ENCODE measurements at regions not wholly inside any gene's neighbourhood (a gene's known extent, or its start where the extent isn't known, plus 50 kb on each side); places are given as distances from the start of the nearest gene placed in this dataset.

DNA sequence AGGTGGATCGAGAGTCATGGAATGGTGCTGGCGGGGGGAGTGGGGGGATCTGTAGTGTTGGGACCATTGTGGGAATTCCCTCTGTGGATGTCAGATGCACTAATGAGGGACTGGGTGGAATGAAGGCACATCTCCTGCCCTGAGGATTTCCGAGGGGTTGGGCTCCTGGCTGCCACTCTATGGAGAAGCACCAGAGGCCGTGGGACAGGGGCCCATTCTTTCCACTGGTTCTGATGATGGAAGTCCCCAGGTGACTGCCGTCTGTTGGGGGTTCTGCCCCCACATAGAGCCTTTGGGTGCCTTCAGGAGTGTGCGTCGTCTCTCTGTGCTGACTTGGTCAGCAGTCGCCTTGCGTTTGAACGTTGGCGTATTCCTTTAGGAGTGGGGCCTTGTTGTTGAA lies 202.9 kb downstream of the GLRX3 start:
- peaks cover 0 to 3% of the 10 kb centered on the region in 2 experiments; a peak in 1 of 5 replicates for H3K9me3 Mint-ChIP-seq
- no CpG with 5 or more reads among the region's 11 CpGs for WGBS (ENCODE audit: extremely low coverage, insufficient read length, low lambda C conversion rate)
- H2BK12ac ChIP-seq (ENCODE audit: insufficient read length, low read depth, low read length), result no peak overlapping the region

More for the DNA sequence above, 202.9 kb downstream of the GLRX3 start:
- no peak overlapping the region for H2AK5ac ChIP-seq (ENCODE audit: insufficient read length, low read length)
- TF ChIP-seq, protein P1, sequence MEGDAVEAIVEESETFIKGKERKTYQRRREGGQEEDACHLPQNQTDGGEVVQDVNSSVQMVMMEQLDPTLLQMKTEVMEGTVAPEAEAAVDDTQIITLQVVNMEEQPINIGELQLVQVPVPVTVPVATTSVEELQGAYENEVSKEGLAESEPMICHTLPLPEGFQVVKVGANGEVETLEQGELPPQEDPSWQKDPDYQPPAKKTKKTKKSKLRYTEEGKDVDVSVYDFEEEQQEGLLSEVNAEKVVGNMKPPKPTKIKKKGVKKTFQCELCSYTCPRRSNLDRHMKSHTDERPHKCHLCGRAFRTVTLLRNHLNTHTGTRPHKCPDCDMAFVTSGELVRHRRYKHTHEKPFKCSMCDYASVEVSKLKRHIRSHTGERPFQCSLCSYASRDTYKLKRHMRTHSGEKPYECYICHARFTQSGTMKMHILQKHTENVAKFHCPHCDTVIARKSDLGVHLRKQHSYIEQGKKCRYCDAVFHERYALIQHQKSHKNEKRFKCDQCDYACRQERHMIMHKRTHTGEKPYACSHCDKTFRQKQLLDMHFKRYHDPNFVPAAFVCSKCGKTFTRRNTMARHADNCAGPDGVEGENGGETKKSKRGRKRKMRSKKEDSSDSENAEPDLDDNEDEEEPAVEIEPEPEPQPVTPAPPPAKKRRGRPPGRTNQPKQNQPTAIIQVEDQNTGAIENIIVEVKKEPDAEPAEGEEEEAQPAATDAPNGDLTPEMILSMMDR (conservative IDR thresholded peaks at IDR 0.05), result no peak
- H3K27me3 Mint-ChIP-seq (ENCODE audit: low read depth), result peaks cover 17% of the 10 kb centered on the region
- H3K27me3 ChIP-seq (ENCODE audit: insufficient read depth, low read length), result no peaks in the 10 kb centered on the region
- H3K9ac ChIP-seq (ENCODE audit: extremely low read depth, insufficient read length, low read length), result no peak overlapping the region
- H3K4me2 ChIP-seq (ENCODE audit: insufficient read depth, insufficient read length, low read length), result no peak overlapping the region
- no peak overlapping the region for H3K27ac ChIP-seq (ENCODE audit: insufficient read length, low read depth, low read length)
- H4K91ac ChIP-seq (ENCODE audit: insufficient read length, low read depth, low read length), result no peak overlapping the region
- no peaks in the 10 kb centered on the region for H3K36me3 Mint-ChIP-seq (ENCODE audit: insufficient read depth in 1 of 3, low read depth in 3 of 3)
- H2BK20ac ChIP-seq (ENCODE audit: low read depth, low read length, poor library complexity, severe bottlenecking), result no peak overlapping the region
- H4K5ac ChIP-seq (ENCODE audit: insufficient read length, low read depth, low read length), result no peak overlapping the region
- H4K8ac ChIP-seq (replicated peaks; ENCODE audit: insufficient read length, low read depth, low read length), result no peak overlapping the region
- no peak overlapping the region; a peak in 1 of 7 replicates for H3K27ac Mint-ChIP-seq
- H3K4me3 Mint-ChIP-seq, result no peak overlapping the region
- H3K9me3 ChIP-seq (ENCODE audit: control insufficient read depth, low read depth, low read length), result no peaks in the 10 kb centered on the region
- H2AFZ ChIP-seq (ENCODE audit: low read length), result no peak overlapping the region
- no peak overlapping the region for H3K23ac ChIP-seq (ENCODE audit: insufficient read length, low read depth, low read length)
- no peaks in the 10 kb centered on the region for H3K79me1 ChIP-seq (ENCODE audit: insufficient read depth, low read depth, low read length, poor library complexity, severe bottlenecking)
- no peaks in the 10 kb centered on the region for H3K4me1 ChIP-seq (ENCODE audit: insufficient read depth, low read length)
- no peaks in the 10 kb centered on the region for H3K23me2 ChIP-seq (ENCODE audit: insufficient read length, low read depth, low read length, poor library complexity, severe bottlenecking)
- H3K14ac ChIP-seq (ENCODE audit: insufficient read depth, low read length), result no peak overlapping the region
- no peak overlapping the region for H3K56ac ChIP-seq (ENCODE audit: insufficient read length, low read depth, low read length)
- no peak overlapping the region for H2BK5ac ChIP-seq (ENCODE audit: insufficient read length, low read length)
- no peak overlapping the region for H3K18ac ChIP-seq (ENCODE audit: insufficient read length, low read depth, low read length)
- no peak overlapping the region for H2BK120ac ChIP-seq (ENCODE audit: low read depth, low read length, poor library complexity, severe bottlenecking)
- no peak overlapping the region for H3T11ph ChIP-seq (ENCODE audit: low read length)
- H3K4me1 Mint-ChIP-seq, result peaks cover 2 to 4% of the 10 kb centered on the region in 2 experiments; a peak in 1 of 4 replicates
- H4K20me1 ChIP-seq (ENCODE audit: control insufficient read depth, insufficient read depth, insufficient read length), result no peaks in the 10 kb centered on the region
- no peak overlapping the region for H3K4ac ChIP-seq (ENCODE audit: low read depth, low read length)
- DNase-seq, result no peak
- no peaks in the 10 kb centered on the region for H3K79me2 ChIP-seq (ENCODE audit: insufficient read depth, low read length)
- H2BK15ac ChIP-seq (ENCODE audit: low read depth, low read length), result no peak overlapping the region

All from H9 (cell line).